GM23338 (cell line): ENCODE measurements at regions not wholly inside any gene's neighbourhood (a gene's known extent, or its start where the extent isn't known, plus 50 kb on each side); places are given as distances from the start of the nearest gene placed in this dataset.

Source experiments
- CREB1 ChIP-seq: fragments of 250-450 bp; sonication (Bioruptor Pico); IDR thresholded peaks from 2 replicates; pipeline ENCODE4 v1.5.0; 2020; ENCODE audit warnings: low read depth, mild to moderate bottlenecking, moderate library complexity
- EZH2 ChIP-seq: fragments of 200-600 bp; sonication (generic); IDR thresholded peaks from one replicate; pipeline ENCODE4 v1.8.0; 2017; ENCODE audit warnings: antibody characterized with exemption, mild to moderate bottlenecking, low read depth; ENCODE audit not compliant: unreplicated experiment
- POLR2AphosphoS5 ChIP-seq: IDR thresholded peaks from 2 replicates; pipeline ENCODE4 v1.6.1; 2016; ENCODE audit warnings: antibody characterized with exemption, low read depth
- TF ChIP-seq, protein P1 (sequence below), 2 experiments: fragments of 200-600 bp in 1 of 2; sonication (generic) in 1 of 2; conservative IDR thresholded peaks; 2 replicates each; pipeline versions ENCODE4 v1.5.1 to v1.6.1; 2016 to 2017; ENCODE audit warnings: antibody characterized with exemption in 2 of 2, low read depth in 2 of 2, mild to moderate bottlenecking in 2 of 2, moderate library complexity in 1 of 2

DNA sequence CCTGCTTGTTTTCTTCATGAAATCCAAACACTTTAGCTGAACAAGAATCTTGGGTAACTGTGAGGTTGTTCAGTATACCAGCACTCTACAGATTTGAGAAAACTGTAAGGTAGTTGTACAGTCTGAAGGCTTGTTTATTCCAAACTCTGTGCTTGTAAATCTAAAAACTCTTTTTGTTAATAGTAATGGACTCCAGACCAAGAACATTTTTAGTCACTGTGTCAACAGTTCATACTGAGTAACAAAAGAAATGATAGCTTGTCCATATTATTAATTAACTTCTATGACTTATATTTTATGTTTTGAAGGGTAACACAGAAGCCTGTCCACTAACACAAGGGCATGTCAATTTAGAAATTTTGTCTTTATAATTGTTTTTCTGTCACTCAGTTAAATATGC, 72.2 kb upstream of the KYNU start:
- TF ChIP-seq, protein P1, sequence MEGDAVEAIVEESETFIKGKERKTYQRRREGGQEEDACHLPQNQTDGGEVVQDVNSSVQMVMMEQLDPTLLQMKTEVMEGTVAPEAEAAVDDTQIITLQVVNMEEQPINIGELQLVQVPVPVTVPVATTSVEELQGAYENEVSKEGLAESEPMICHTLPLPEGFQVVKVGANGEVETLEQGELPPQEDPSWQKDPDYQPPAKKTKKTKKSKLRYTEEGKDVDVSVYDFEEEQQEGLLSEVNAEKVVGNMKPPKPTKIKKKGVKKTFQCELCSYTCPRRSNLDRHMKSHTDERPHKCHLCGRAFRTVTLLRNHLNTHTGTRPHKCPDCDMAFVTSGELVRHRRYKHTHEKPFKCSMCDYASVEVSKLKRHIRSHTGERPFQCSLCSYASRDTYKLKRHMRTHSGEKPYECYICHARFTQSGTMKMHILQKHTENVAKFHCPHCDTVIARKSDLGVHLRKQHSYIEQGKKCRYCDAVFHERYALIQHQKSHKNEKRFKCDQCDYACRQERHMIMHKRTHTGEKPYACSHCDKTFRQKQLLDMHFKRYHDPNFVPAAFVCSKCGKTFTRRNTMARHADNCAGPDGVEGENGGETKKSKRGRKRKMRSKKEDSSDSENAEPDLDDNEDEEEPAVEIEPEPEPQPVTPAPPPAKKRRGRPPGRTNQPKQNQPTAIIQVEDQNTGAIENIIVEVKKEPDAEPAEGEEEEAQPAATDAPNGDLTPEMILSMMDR (conservative IDR thresholded peaks at IDR 0.05; ENCODE audit: low read depth in 2 of 2): no peak
- TF ChIP-seq POLR2AphosphoS5 (no peak), CREB1 (CRISPR knock-in tag) (no peak), EZH2 (no peak)
